Testis (tissue), 2 donors: ENCODE measurements at regions not wholly inside any gene's neighbourhood (a gene's known extent, or its start where the extent isn't known, plus 50 kb on each side); places are given as distances from the start of the nearest gene placed in this dataset.
"Not testable (repeated sequence)": the region's sequence is repeated elsewhere in the genome, so short reads cannot be mapped to it uniquely, and the experiment has no call there.

ENCODE experiments used
- DNase-seq: peaks from one replicate; pipeline ENCODE4 v3.0.0-alpha.2; 2019
- H3K27ac ChIP-seq, 2 donors: fragments of 200-600 bp; sonication (generic); one replicate each; pipeline ENCODE4 v1.5.1; 2019
- H3K27me3 ChIP-seq: fragments of 200-600 bp; sonication (generic); one replicate; pipeline ENCODE4 v1.5.1; 2019
- H3K36me3 ChIP-seq: fragments of 200-600 bp; sonication (generic); one replicate; pipeline ENCODE4 v1.5.1; 2017; ENCODE audit warnings: low read depth; ENCODE audit errors: missing control alignments
- H3K4me1 ChIP-seq: fragments of 200-600 bp; sonication (generic); one replicate; pipeline ENCODE4 v1.5.1; 2019
- H3K4me3 ChIP-seq, 2 donors: fragments of 200-600 bp; sonication (generic); one replicate each; pipeline ENCODE4 v1.5.1; 2017 to 2019
- H3K9me3 ChIP-seq: fragments of 200-600 bp; sonication (generic); one replicate; pipeline ENCODE4 v1.5.1; 2017
- POLR2A ChIP-seq: fragments of 450-650 bp; IDR thresholded peaks from one replicate; pipeline ENCODE4 v1.6.1; 2017; ENCODE audit warnings: antibody characterized with exemption, mild to moderate bottlenecking, moderate library complexity
- WGBS, 2 donors: methylation state at CpG; one replicate each; pipeline ENCODE4 v1.1.5; 2018; 5-methylcytosine and 5-hydroxymethylcytosine counted together
- intact Hi-C: fragments of 100-400 bp; cut with DNase I; formaldehyde crosslinking; loops from one replicate; pipeline ENCODE4 v1.15.1; 2023; ENCODE audit warnings: low total_unique reads
- TF ChIP-seq, protein P1 (sequence below), 3 experiments: fragments of 450-650 bp in 2 of 3; fragments of 200-600 bp in 1 of 3; sonication (generic) in 1 of 3; IDR thresholded peaks; one replicate each; pipeline ENCODE4 v1.5.1; 2016 to 2019; ENCODE audit warnings: antibody characterized with exemption in 3 of 3, mild to moderate bottlenecking in 2 of 3, moderate library complexity in 1 of 3

DNA sequence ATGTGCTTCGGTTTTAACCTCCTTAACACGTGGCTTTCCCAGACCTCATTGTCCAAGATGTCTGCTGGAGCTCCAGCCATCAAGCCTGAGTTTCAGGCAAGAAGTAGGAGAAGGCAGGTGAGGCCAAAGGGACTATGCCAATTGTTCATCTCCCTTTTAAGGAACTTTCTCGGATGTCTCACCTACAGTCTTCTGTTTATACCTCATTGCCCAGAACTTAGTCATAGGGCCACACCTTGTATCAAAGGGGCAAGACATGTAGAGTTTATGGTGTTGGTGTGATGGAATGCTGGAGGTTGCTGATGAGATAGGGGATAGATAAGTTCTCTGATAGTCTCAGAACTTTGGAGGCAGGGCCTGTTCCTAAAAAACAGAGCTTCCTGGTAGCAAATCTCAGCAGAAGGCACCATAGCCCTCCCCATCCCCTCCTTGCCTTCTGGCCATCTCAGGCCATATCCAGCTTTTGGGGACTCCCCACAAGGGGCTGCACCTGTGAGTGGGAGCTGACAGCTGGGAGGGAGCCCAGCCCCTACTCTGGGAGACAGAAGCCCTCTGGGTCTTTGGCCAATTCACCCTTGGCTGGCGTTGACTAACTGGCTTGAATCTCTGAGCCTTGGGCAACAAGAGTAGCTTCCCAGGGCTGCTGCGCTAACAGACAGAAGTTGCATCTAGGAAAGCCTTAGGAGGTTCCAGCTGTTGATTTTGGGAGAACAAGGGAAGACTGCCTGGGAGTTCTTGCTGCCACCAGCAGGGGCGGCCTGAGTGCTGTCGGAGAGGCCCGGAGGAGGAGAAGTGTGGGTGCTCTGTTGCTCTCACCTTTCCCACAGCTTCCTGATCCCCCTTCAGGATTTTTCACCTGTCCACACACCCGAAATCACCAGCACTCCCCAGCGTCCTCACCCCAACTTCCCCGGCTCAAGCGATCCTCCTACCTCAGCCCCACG lies 149.8 kb upstream of the THY1 start:
- DNase-seq, result no peak
- Histone ChIP-seq H3K27ac (no peak overlapping the region), H3K4me1 (no peaks in the 10 kb centered on the region), H3K9me3 (no peaks in the 10 kb centered on the region), H3K4me3 (no peak overlapping the region), H3K36me3 (no peaks in the 10 kb centered on the region), H3K27me3 (no peaks in the 10 kb centered on the region)
- intact Hi-C loops, result no loop called here
- WGBS, 2 donors, result 84 to 88% methylated on average over 12 to 13 of the region's 13 CpGs
- no peak for TF ChIP-seq POLR2A
- TF ChIP-seq, protein P1, sequence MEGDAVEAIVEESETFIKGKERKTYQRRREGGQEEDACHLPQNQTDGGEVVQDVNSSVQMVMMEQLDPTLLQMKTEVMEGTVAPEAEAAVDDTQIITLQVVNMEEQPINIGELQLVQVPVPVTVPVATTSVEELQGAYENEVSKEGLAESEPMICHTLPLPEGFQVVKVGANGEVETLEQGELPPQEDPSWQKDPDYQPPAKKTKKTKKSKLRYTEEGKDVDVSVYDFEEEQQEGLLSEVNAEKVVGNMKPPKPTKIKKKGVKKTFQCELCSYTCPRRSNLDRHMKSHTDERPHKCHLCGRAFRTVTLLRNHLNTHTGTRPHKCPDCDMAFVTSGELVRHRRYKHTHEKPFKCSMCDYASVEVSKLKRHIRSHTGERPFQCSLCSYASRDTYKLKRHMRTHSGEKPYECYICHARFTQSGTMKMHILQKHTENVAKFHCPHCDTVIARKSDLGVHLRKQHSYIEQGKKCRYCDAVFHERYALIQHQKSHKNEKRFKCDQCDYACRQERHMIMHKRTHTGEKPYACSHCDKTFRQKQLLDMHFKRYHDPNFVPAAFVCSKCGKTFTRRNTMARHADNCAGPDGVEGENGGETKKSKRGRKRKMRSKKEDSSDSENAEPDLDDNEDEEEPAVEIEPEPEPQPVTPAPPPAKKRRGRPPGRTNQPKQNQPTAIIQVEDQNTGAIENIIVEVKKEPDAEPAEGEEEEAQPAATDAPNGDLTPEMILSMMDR (IDR thresholded peaks at IDR 0.05), result no peak

DNA sequence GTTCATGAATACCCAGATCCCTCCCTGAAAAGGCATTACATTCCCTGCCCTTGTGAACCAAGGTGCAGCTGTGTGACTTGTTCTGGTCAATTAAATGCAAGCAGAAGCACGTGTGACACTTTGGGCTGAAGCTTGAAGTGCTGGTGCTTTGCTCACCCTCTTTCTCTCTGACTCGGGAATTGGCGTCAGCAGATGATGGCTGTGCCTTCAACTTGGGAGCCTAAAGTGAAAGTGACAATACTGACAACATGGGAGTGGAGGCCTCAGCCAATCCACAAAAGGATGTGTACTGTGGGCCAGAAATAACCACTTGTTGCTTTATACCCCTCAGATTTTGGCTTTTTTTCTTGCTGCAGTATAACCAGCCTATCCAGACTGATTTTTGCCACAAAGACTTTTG lies 148.3 kb upstream of the THY1 start:
- intact Hi-C loops, result no loop called here
- no peak for DNase-seq
- Histone ChIP-seq H3K9me3 (no peaks in the 10 kb centered on the region), H3K4me3 (no peak overlapping the region), H3K27ac (no peak overlapping the region), H3K27me3 (no peaks in the 10 kb centered on the region), H3K36me3 (no peaks in the 10 kb centered on the region), H3K4me1 (no peaks in the 10 kb centered on the region)
- TF ChIP-seq, protein P1 (IDR thresholded peaks at IDR 0.05), result no peak
- no peak for TF ChIP-seq POLR2A
- WGBS, 2 donors, result 71 to 81% methylated on average over 3 of the region's 3 CpGs

DNA sequence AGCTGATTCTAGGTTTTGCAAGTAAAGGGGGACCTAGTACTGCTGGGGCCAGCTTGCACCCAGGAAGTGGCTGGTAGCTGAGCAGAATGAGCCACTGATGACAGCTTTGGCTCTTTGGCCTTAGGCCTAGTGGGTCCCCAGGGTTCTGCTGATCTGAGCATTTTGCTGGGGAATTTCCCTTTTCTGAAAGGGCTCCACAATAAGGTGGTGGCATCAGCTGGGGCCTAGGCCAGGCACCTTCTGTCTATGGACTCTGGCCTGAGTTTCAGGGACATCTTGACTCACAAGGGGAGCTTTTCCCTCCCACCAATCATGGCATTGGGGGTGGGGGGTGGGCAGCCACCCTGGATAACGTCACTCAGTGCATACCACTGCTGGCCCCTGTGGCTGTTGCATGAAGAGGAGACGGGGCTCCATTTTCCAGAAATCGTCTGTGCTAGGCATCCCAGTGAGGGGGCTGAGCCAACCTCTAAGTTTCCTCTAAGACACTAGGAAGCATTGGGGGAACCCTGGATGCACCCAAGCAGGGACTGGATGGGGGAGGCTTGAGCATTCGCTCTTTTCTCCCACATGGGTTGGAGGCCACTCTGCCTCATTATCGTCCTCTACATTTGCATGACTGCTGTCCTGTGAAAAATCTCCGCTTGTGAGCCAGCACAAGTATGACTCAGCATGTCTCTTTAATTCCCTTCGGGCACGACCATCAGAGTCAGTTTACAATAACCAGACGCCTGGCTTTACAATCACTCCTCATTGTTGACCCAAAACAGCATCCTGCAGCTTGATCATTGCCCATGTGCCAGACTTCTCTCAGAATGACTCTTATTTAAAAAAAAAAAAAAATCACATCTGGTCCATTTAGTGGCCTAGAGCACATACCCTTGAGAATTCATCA lies 145.0 kb upstream of the THY1 start:
- no peak overlapping the region for H3K27ac ChIP-seq
- H3K9me3 ChIP-seq, result no peaks in the 10 kb centered on the region
- 55 to 74% methylated on average over 9 of the region's 9 CpGs for WGBS, 2 donors
- no peaks in the 10 kb centered on the region for H3K4me1 ChIP-seq
- no peaks in the 10 kb centered on the region for H3K36me3 ChIP-seq
- TF ChIP-seq, protein P1 (IDR thresholded peaks at IDR 0.05), result no peak
- TF ChIP-seq POLR2A, result no peak
- intact Hi-C loops, result no loop called here
- H3K4me3 ChIP-seq, result no peak overlapping the region
- no peaks in the 10 kb centered on the region for H3K27me3 ChIP-seq
- DNase-seq, result peak; percentile 16

DNA sequence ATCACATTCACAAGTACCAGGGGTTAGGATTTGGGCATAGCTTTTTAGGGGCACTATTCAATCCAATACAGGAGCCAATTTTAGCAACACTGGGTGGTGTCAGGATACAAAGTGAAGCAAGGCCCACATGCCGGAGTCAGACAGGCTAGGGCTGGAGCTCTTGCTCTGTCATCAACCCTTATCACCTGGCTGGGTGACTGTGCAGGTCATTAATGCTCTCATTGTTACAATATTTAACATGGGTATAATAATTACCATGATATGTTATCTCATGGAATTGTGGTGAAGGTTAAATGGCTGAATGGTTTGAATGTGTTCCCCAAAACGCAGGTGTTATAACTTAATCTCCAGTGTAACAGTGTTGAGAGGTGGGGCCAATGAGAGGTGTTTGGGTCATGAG lies 143.3 kb upstream of the THY1 start:
- H3K9me3 ChIP-seq, result no peaks in the 10 kb centered on the region
- 68 to 71% methylated on average over 2 of the region's 2 CpGs for WGBS, 2 donors
- TF ChIP-seq, protein P1 (IDR thresholded peaks at IDR 0.05), result no peak
- no peak for TF ChIP-seq POLR2A
- H3K27ac ChIP-seq, result no peak overlapping the region
- no peak for DNase-seq
- H3K36me3 ChIP-seq, result no peaks in the 10 kb centered on the region
- no peak overlapping the region for H3K4me3 ChIP-seq
- no peaks in the 10 kb centered on the region for H3K27me3 ChIP-seq
- no peaks in the 10 kb centered on the region for H3K4me1 ChIP-seq
- intact Hi-C loops, result no loop called here

DNA sequence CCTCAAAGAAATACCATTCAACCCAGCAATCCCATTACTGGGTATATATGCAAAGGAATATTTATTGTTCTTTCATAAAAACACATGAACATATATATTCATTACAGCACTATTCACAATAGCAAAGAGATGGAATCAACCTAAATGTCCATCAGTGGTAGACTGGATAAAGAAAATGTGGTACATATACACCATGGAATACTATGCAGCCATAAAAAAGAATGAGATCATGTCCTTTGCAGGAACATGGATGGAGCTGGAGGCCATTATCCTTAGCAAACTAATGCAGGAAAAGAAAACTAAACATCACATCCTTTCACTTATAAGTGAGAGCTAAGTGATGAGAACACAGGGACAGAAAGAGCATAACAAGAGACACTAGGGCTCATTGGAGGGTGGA lies 142.7 kb upstream of the THY1 start:
- H3K4me1 ChIP-seq, H3K36me3 ChIP-seq, H3K27ac ChIP-seq, DNase-seq, H3K9me3 ChIP-seq, H3K4me3 ChIP-seq, intact Hi-C loops, H3K27me3 ChIP-seq: not testable (repeated sequence)
